ENCODE measurements at regions not wholly inside any gene's neighbourhood (a gene's known extent, or its start where the extent isn't known, plus 50 kb on each side); places are given as distances from the start of the nearest gene placed in this dataset.

GRCh38 chr11:119905162-119905561, 176.2 kb upstream of the NECTIN1 start:
- Histone ChIP-seq H3K79me2 (ENCODE audit: control insufficient read depth, insufficient read depth, low read length) (no peaks in the 10 kb centered on the region), H3K4me2 (ENCODE audit: insufficient read depth, low read length) (no peak overlapping the region), H3K9ac (ENCODE audit: insufficient read depth in 1 of 2, low read depth in 2 of 2, low read length in 2 of 2) (no peak overlapping the region), H4K20me1 (replicated peaks; ENCODE audit: control insufficient read depth, insufficient read depth, low read length) (peaks cover 4% of the 10 kb centered on the region; the same call in 1 of the 2 replicates), H3K27me3 (ENCODE audit: control insufficient read depth in 2 of 2, insufficient read depth in 2 of 2, low read length in 2 of 2) (peaks cover 5 to 44% of the 10 kb centered on the region in 2 experiments; a peak in 3 of 5 replicates), H3K27ac (ENCODE audit: extremely low read depth, low read depth, low read length) (no peak overlapping the region), H2AFZ (ENCODE audit: low read depth, low read length) (no peak overlapping the region), H3K9me3 (replicated peaks; ENCODE audit: control insufficient read depth, insufficient read depth, low read depth, low read length) (no peaks in the 10 kb centered on the region), H3K36me3 (ENCODE audit: control insufficient read depth, insufficient read depth, low read length) (no peaks in the 10 kb centered on the region), H3K4me1 (replicated peaks in 1 of 2; ENCODE audit: control insufficient read depth in 2 of 2, insufficient read depth in 2 of 2, low read length in 2 of 2) (no peaks in the 10 kb centered on the region), H3K4me3 (no peak overlapping the region), H3K9me1 (ENCODE audit: control insufficient read depth, insufficient read depth, low read length) (no peaks in the 10 kb centered on the region)
- no peak for ATAC-seq
- TF ChIP-seq BRD4 (IDR thresholded peaks at IDR 0.05) (no peak), ZNF212 (CRISPR knock-in tag; IDR thresholded peaks at IDR 0.05) (no peak), SMARCA4 (IDR thresholded peaks at IDR 0.05) (no peak), KAT2B (IDR thresholded peaks at IDR 0.05; ENCODE audit: low read depth, low read length) (no peak), E2F5 (CRISPR knock-in tag; IDR thresholded peaks at IDR 0.05) (no peak), SMAD4 (CRISPR knock-in tag; conservative IDR thresholded peaks at IDR 0.05) (no peak), HMBOX1 (IDR thresholded peaks at IDR 0.05) (no peak), ZC3H8 (IDR thresholded peaks at IDR 0.05) (no peak), HNRNPK (IDR thresholded peaks at IDR 0.05; ENCODE audit: low read depth, low read length, poor library complexity, severe bottlenecking) (no peak), DACH1 (IDR thresholded peaks at IDR 0.05; ENCODE audit: partially characterized antibody) (no peak), IRF1 (CRISPR knock-in tag; IDR thresholded peaks at IDR 0.05; ENCODE audit: borderline replicate concordance) (no peak)
- WGBS (ENCODE audit: insufficient coverage, low coverage, missing lambda C conversion rate) = 0% methylated on average over 4 of the region's 4 CpGs
- ChIA-PET CTCF (ENCODE audit: low intra/inter-chr PET ratio) (no interaction called here), POLR2A (interaction anchor here (0.7 kb wide), 2 partner anchors 10 to 47 kb away, joined by 3 to 4 read pairs; no protein-coding TSS in a partner anchor)
- no TSS peak for BruUV-seq (replicated peaks)
- intact Hi-C loops (cut with micrococcal nuclease) = no loop called here
- FAIRE-seq = no peak
- no peak for DNase-seq (ENCODE audit: extremely low read depth in 1 of 4, low spot score in 3 of 4)
- in situ Hi-C loops (cut with MboI) = no loop called here

Data from K562 (cell line).